ENCODE measurements at regions not wholly inside any gene's neighbourhood (a gene's known extent, or its start where the extent isn't known, plus 50 kb on each side); places are given as distances from the start of the nearest gene placed in this dataset.

GRCh38 chr12:45122768-45123380 lies 72.0 kb upstream of the DBX2 start:
- TF ChIP-seq ZNF8 (CRISPR knock-in tag; IDR thresholded peaks at IDR 0.05) (no peak), PATZ1 (CRISPR knock-in tag; IDR thresholded peaks at IDR 0.05; ENCODE audit: borderline replicate concordance) (no peak), CSRNP3 (CRISPR knock-in tag; IDR thresholded peaks at IDR 0.05) (no peak), RARB (CRISPR knock-in tag; IDR thresholded peaks at IDR 0.05) (no peak), POU6F1 (CRISPR knock-in tag; IDR thresholded peaks at IDR 0.05; ENCODE audit: borderline replicate concordance, low read depth) (no peak), ZNF70 (CRISPR knock-in tag; IDR thresholded peaks at IDR 0.05) (no peak), ISL1 (CRISPR knock-in tag; IDR thresholded peaks at IDR 0.05) (no peak), GLIS3 (CRISPR knock-in tag; IDR thresholded peaks at IDR 0.05) (no peak), ZFP30 (CRISPR knock-in tag; IDR thresholded peaks at IDR 0.05) (no peak), PPARA (CRISPR knock-in tag; IDR thresholded peaks at IDR 0.05; ENCODE audit: borderline replicate concordance) (no peak), ESRRG (CRISPR knock-in tag; IDR thresholded peaks at IDR 0.05) (no peak)

All from SK-N-SH treated with all-trans-retinoic acid at 6 μM for 48 hours (cell line).